ENCODE measurements at regions not wholly inside any gene's neighbourhood (a gene's known extent, or its start where the extent isn't known, plus 50 kb on each side); places are given as distances from the start of the nearest gene placed in this dataset.

- Histone ChIP-seq H3K27ac (ENCODE audit: insufficient read length, low read depth, low read length) (no peak overlapping the region), H4K20me1 (ENCODE audit: control insufficient read depth, insufficient read depth, insufficient read length) (no peaks in the 10 kb centered on the region), H3K79me2 (ENCODE audit: insufficient read depth, low read length) (no peaks in the 10 kb centered on the region), H3K4ac (ENCODE audit: low read depth, low read length) (no peak overlapping the region), H3K79me1 (ENCODE audit: insufficient read depth, low read depth, low read length, poor library complexity, severe bottlenecking) (no peaks in the 10 kb centered on the region), H2AFZ (ENCODE audit: low read length) (no peak overlapping the region), H2BK12ac (ENCODE audit: insufficient read length, low read depth, low read length) (no peak overlapping the region), H3K4me2 (ENCODE audit: insufficient read depth, insufficient read length, low read length) (no peak overlapping the region), H3K56ac (ENCODE audit: insufficient read length, low read depth, low read length) (no peak overlapping the region), H3K4me1 (ENCODE audit: insufficient read depth, low read length) (no peaks in the 10 kb centered on the region; the same call in 1 of the 2 replicates), H2BK5ac (ENCODE audit: insufficient read length, low read length) (no peak overlapping the region), H2BK120ac (ENCODE audit: low read depth, low read length, poor library complexity, severe bottlenecking) (no peak overlapping the region), H4K91ac (ENCODE audit: insufficient read length, low read depth, low read length) (no peak overlapping the region), H3K27me3 (ENCODE audit: insufficient read depth, low read length) (no peaks in the 10 kb centered on the region), H2BK20ac (ENCODE audit: low read depth, low read length, poor library complexity, severe bottlenecking) (no peak overlapping the region), H2BK15ac (ENCODE audit: low read depth, low read length) (no peak overlapping the region), H3K23ac (ENCODE audit: insufficient read length, low read depth, low read length) (no peak overlapping the region), H2AK5ac (ENCODE audit: insufficient read length, low read length) (no peak overlapping the region), H3K9ac (ENCODE audit: extremely low read depth, insufficient read length, low read length) (no peak overlapping the region), H3K23me2 (ENCODE audit: insufficient read length, low read depth, low read length, poor library complexity, severe bottlenecking) (no peaks in the 10 kb centered on the region), H4K8ac (replicated peaks; ENCODE audit: insufficient read length, low read depth, low read length) (no peak overlapping the region), H3K18ac (ENCODE audit: insufficient read length, low read depth, low read length) (no peak overlapping the region), H3K9me3 (ENCODE audit: control insufficient read depth, low read depth, low read length) (no peaks in the 10 kb centered on the region), H3T11ph (ENCODE audit: low read length) (no peak overlapping the region), H4K5ac (ENCODE audit: insufficient read length, low read depth, low read length) (no peak overlapping the region), H3K14ac (ENCODE audit: insufficient read depth, low read length) (no peak overlapping the region)
- H3K36me3 Mint-ChIP-seq (ENCODE audit: insufficient read depth in 1 of 3, low read depth in 3 of 3), result peaks cover 0 to 8% (median 0%) of the 10 kb centered on the region in 3 experiments; a peak in 3 of 7 replicates
- H3K9me3 Mint-ChIP-seq, result peaks cover 2 to 3% of the 10 kb centered on the region in 2 experiments; a peak in 4 of 5 replicates
- no peak overlapping the region for H3K4me3 Mint-ChIP-seq
- DNase-seq, result no peak
- H3K27ac Mint-ChIP-seq, result no peak overlapping the region
- no CpG with 5 or more reads among the region's 1 CpG for WGBS (ENCODE audit: extremely low coverage, insufficient read length, low lambda C conversion rate)
- peaks cover 19% of the 10 kb centered on the region in 2 experiments for H3K4me1 Mint-ChIP-seq
- 0 out of 2 replicates have a peak, but pooled peaks cover 1% of the 10 kb centered on the region for H3K27me3 Mint-ChIP-seq (ENCODE audit: low read depth)
- TF ChIP-seq CTCF (conservative IDR thresholded peaks at IDR 0.05), result no peak
Observed at GRCh38 chr11:95406271-95406670, 175.3 kb upstream of the SESN3 start.
